Colonic mucosa (tissue), 4 donors: ENCODE measurements at regions not wholly inside any gene's neighbourhood (a gene's known extent, or its start where the extent isn't known, plus 50 kb on each side); places are given as distances from the start of the nearest gene placed in this dataset.
"Not testable (repeated sequence)": the region's sequence is repeated elsewhere in the genome, so short reads cannot be mapped to it uniquely, and the experiment has no call there.

Source experiments
- DNase-seq: peaks from one replicate; pipeline ENCODE4 v3.0.0-alpha.2; 2020
- H3K27ac ChIP-seq: fragments of 200-600 bp; one replicate; pipeline ENCODE4 v1.8.0; 2021
- H3K27me3 ChIP-seq: fragments of 200-600 bp; one replicate; pipeline ENCODE4 v1.8.0; 2021
- H3K36me3 ChIP-seq: fragments of 200-600 bp; one replicate; pipeline ENCODE4 v1.8.0; 2021
- H3K4me1 ChIP-seq: fragments of 200-600 bp; one replicate; pipeline ENCODE4 v1.8.0; 2021; ENCODE audit warnings: mild to moderate bottlenecking
- H3K4me3 ChIP-seq: fragments of 200-600 bp; one replicate; pipeline ENCODE4 v1.8.0; 2021
- H3K9ac ChIP-seq, 2 donors: one replicate each; pipeline ENCODE4 v1.7.0; 2013; ENCODE audit warnings: control low read depth in 2 of 2, low read depth in 2 of 2, low read length in 2 of 2
- H3K9me3 ChIP-seq: fragments of 200-600 bp; one replicate; pipeline ENCODE4 v1.8.0; 2021
- intact Hi-C: fragments of 100-400 bp; cut with DNase I; formaldehyde crosslinking; loops from one replicate; pipeline ENCODE4 v1.14.1; 2022
- TF ChIP-seq, protein P1 (sequence below): fragments of 200-600 bp; IDR thresholded peaks from one replicate; pipeline ENCODE4 v1.8.0; 2022; ENCODE audit warnings: antibody characterized with exemption, mild to moderate bottlenecking
- donor health status: healthy.
- donor health status: DM: no; HTN: no; CAD: no.
- donor health status: DM: no; HTN: no; CAD: no.

DNA sequence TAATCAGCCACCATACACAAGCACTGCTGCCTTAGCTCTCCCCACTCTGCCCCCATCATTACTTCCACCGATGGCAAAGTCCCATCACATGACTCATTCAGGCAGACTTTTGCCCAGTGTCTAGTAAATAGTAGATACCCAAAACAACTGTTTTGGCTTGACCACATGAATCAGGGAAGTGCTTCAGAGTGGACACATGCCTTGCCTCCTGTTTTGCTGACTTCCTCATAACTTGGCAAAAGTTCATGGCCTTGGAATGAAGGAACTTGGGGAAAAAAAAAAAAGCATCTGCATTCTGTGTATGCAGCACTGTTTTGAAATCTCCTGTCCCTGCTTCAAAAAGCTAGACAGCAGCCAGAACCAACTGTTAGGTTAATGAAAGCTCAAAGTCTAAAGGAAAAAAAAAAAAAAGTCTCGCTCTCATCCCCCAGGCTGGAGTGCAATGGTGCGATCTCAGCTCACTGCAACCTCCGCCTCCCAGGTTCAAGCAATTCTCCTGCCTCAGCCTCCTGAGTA, 335.3 kb downstream of the FAM181B start:
- Histone ChIP-seq H3K9me3 (no peaks in the 10 kb centered on the region), H3K36me3 (no peaks in the 10 kb centered on the region), H3K27me3 (no peaks in the 10 kb centered on the region), H3K4me3 (no peak overlapping the region), H3K4me1 (no peaks in the 10 kb centered on the region), H3K27ac (no peak overlapping the region), H3K9ac (no peak overlapping the region)
- intact Hi-C loops = no loop called here
- DNase-seq = no peak
- TF ChIP-seq, protein P1, sequence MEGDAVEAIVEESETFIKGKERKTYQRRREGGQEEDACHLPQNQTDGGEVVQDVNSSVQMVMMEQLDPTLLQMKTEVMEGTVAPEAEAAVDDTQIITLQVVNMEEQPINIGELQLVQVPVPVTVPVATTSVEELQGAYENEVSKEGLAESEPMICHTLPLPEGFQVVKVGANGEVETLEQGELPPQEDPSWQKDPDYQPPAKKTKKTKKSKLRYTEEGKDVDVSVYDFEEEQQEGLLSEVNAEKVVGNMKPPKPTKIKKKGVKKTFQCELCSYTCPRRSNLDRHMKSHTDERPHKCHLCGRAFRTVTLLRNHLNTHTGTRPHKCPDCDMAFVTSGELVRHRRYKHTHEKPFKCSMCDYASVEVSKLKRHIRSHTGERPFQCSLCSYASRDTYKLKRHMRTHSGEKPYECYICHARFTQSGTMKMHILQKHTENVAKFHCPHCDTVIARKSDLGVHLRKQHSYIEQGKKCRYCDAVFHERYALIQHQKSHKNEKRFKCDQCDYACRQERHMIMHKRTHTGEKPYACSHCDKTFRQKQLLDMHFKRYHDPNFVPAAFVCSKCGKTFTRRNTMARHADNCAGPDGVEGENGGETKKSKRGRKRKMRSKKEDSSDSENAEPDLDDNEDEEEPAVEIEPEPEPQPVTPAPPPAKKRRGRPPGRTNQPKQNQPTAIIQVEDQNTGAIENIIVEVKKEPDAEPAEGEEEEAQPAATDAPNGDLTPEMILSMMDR = no peak

DNA sequence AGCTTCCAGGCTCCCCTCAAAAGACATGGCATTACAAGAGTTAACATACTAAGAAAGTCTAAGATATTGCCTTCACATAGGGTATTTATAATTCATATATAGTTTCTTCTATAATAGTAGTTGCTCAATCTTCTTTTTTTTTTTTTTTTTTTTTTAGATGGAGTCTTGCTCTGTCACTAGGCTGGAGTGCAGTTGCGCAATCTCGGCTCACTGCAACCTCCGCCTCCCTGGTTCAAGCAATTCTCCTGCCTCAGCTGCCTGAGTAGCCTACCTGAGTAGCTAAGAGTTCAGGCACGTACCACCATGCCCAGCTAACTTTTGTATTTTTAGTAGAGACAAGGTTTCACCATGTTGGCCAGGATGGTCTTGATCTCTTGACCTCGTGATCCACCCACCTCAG, 337.0 kb downstream of the FAM181B start:
- DNase-seq = not testable (repeated sequence)

DNA sequence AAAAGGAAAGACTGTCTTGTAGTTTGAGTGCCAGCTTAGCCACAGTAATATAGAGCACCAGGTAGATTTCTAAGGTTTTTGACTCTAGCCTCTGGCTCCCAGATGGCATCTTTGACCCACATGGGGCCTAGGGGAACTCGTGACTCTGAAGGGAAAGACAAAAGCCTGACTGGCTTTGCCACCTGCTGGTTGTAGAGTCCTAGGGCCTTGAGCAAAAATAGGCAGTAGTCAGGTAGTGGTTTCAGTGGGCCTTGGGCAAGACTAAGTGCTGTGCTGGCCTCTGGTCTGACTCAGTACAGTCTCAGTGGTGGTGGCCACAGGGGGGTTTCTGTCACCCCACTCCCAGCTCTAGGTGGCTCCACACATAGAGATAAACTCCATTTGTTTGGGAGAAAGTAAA, 349.4 kb downstream of the FAM181B start:
- Histone ChIP-seq H3K4me1 (no peaks in the 10 kb centered on the region), H3K27ac (no peak overlapping the region), H3K36me3 (no peaks in the 10 kb centered on the region), H3K4me3 (no peak overlapping the region), H3K9me3 (no peaks in the 10 kb centered on the region), H3K27me3 (no peaks in the 10 kb centered on the region), H3K9ac (no peak overlapping the region)
- intact Hi-C loops = no loop called here
- DNase-seq = no peak
- TF ChIP-seq, protein P1 = no peak

More for the DNA sequence above, 337.0 kb downstream of the FAM181B start:
- H3K4me3 ChIP-seq, H3K4me1 ChIP-seq, H3K9ac ChIP-seq, H3K27me3 ChIP-seq, H3K9me3 ChIP-seq, intact Hi-C loops, H3K36me3 ChIP-seq, H3K27ac ChIP-seq: not testable (repeated sequence)

DNA sequence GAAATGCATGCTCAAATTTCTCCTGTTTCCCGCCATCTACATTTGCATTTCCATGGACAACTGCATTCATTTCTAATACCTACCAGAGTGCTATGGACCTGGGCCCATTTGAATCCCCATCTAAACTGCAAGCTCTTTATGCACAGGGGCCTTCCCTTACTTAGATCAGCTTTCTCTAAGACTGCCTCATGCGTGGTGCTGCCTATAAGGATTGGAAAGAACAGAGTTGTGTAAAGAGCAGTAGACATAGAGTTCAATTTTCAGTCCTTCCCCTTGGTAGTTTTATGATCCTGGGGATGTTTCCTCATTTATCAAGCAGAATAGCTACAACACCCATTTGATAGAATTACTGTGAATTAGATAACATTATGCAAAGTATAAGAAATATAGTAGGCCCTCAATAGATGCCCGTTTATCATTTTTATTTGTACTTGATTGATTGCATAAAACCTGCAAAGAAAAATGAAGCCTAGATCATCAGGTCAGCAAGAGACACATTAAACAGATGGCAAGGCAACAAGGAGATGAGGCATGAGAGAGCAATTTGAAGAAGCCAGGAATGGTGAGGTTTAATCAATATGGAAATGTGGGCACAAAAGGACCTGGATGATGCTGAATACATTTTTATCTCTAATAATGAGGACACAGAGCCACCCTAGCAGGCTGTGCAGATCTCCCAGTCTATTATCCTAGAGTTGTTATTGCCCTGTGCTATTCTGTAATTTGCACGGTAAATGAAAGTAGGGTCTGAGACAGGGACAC, 359.7 kb downstream of the FAM181B start:
- Histone ChIP-seq H3K27me3 (no peaks in the 10 kb centered on the region), H3K9me3 (no peaks in the 10 kb centered on the region), H3K4me1 (no peaks in the 10 kb centered on the region), H3K36me3 (no peaks in the 10 kb centered on the region), H3K9ac (no peak overlapping the region), H3K4me3 (no peak overlapping the region), H3K27ac (no peak overlapping the region)
- intact Hi-C loops = no loop called here
- TF ChIP-seq, protein P1 = no peak
- DNase-seq = no peak

DNA sequence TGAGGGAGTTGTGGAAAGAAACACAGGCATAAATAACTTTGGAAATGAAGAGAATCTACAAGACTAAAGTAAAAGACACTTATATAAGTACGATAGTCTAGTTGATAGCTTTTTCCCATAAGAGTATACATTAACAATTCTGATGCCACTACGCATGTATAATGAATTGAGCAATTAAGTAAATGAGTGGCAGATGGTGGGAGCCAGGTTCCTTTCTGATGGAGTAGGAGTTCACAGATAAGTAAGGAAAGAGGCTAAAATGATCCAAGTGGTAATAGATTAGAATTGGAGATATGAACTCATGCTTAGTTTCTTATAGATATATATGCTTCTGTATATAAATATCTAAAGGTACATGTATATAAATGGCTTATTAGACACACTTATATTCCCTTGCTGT, 368.3 kb downstream of the FAM181B start:
- Histone ChIP-seq H3K27me3 (no peaks in the 10 kb centered on the region), H3K9ac (no peak overlapping the region), H3K9me3 (no peaks in the 10 kb centered on the region), H3K4me1 (no peaks in the 10 kb centered on the region), H3K4me3 (no peak overlapping the region), H3K27ac (no peak overlapping the region), H3K36me3 (no peaks in the 10 kb centered on the region)
- intact Hi-C loops = no loop called here
- DNase-seq = no peak
- TF ChIP-seq, protein P1 = no peak

DNA sequence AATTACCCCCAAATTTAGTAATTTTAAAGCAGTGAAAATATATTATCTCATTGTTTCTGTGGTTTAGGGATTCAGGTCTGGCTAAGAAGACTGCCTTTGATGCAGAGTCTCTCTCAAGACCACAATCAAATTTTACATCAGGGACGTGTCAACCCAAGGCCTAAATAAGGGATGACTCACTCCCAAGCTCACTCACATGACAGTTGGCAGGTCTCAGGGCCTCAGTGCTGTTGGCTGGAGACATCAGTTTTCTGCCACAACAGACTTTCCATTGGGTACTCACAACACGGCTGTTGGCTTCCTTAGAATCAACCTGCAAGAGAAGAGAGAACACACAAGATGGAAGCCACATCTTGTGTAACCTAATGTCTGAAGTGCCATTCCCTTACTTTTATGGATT, 377.3 kb downstream of the FAM181B start:
- no peak overlapping the region for H3K27ac ChIP-seq
- no peaks in the 10 kb centered on the region for H3K4me1 ChIP-seq
- H3K27me3 ChIP-seq = no peaks in the 10 kb centered on the region
- H3K9me3 ChIP-seq = no peaks in the 10 kb centered on the region
- no peak overlapping the region for H3K4me3 ChIP-seq
- TF ChIP-seq, protein P1 = no peak
- intact Hi-C loops = no loop called here
- H3K36me3 ChIP-seq = no peaks in the 10 kb centered on the region
- no peak overlapping the region for H3K9ac ChIP-seq
- no peak for DNase-seq
